ENCODE measurements at regions not wholly inside any gene's neighbourhood (a gene's known extent, or its start where the extent isn't known, plus 50 kb on each side); places are given as distances from the start of the nearest gene placed in this dataset.

GRCh38 chr7:156113731-156114130 is 301.5 kb upstream of the SHH start:
- TF ChIP-seq, protein P1, sequence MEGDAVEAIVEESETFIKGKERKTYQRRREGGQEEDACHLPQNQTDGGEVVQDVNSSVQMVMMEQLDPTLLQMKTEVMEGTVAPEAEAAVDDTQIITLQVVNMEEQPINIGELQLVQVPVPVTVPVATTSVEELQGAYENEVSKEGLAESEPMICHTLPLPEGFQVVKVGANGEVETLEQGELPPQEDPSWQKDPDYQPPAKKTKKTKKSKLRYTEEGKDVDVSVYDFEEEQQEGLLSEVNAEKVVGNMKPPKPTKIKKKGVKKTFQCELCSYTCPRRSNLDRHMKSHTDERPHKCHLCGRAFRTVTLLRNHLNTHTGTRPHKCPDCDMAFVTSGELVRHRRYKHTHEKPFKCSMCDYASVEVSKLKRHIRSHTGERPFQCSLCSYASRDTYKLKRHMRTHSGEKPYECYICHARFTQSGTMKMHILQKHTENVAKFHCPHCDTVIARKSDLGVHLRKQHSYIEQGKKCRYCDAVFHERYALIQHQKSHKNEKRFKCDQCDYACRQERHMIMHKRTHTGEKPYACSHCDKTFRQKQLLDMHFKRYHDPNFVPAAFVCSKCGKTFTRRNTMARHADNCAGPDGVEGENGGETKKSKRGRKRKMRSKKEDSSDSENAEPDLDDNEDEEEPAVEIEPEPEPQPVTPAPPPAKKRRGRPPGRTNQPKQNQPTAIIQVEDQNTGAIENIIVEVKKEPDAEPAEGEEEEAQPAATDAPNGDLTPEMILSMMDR (IDR thresholded peaks at IDR 0.05; ENCODE audit: low read depth, low read length, poor library complexity, severe bottlenecking) = no peak
- TF ChIP-seq EZH2phosphoT487 (IDR thresholded peaks at IDR 0.05; ENCODE audit: borderline replicate concordance, low read length) = no peak

Measured in DOHH2 (cell line).